ENCODE measurements at regions not wholly inside any gene's neighbourhood (a gene's known extent, or its start where the extent isn't known, plus 50 kb on each side); places are given as distances from the start of the nearest gene placed in this dataset.

GRCh38 chr6:40825102-40825501 is 213.9 kb downstream of the UNC5CL start:
- DNase-seq, result no peak

DNA sequence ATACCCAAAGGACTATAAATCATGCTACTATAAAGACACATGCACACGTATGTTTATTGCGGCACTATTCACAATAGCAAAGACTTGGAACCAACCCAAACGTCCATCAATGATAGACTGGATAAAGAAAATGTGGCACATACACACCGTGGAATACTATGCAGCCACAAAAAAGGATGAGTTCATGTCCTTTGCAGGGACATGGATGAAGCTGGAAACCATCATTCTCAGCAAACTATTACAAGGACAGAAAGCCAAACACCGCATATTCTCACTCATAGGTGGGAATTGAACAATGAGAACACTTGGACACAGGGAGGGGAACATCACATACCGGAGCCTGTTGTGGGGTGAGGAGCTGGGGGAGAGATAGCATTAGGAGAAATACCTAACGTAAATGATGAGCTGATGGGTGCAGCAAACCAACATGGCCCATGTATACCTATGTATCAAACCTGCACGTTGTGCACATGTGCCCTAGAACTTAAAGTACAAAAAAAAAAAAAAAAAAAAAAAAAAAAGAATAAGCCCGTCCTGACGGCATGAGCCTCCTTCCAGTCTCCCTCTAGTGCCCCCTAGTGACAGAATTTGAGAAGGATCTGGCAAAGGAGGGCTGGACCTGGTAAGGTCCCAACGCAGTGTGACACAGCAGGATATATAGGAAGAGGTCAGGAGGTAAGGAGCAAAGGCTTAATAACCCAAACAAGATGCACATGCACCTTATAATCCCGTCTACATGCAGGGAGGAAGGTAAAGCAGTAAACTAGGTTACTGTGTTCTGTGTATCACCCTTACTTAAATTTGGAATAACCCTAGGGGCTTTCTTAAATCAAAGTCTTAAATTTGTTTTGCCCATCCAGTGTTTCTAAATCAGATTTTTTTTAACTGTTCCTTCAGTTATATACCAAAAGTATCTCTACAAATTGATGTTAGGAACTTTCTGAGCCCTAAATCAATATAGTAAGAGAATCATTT is 214.8 kb downstream of the UNC5CL start:
- DNase-seq, result peak; percentile 15

DNA sequence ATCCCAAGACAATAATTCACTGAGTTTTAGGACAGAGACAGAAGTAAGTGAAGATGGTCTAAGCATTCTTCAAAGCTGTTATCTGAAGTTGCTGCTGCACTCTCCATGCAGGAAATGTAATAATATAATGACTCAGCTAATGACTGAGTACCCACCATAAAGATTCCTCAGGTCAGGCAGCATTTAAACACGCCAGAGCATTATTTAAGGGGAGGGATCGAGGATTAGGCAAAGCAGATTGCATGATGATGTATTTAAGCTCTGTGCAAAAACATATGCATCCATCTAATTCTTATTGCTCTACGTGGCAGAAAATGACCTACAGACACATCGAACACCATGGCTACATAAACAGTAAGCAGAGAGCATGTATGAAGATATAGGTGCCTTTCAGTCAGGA is 216.4 kb downstream of the UNC5CL start:
- DNase-seq, result no peak

DNA sequence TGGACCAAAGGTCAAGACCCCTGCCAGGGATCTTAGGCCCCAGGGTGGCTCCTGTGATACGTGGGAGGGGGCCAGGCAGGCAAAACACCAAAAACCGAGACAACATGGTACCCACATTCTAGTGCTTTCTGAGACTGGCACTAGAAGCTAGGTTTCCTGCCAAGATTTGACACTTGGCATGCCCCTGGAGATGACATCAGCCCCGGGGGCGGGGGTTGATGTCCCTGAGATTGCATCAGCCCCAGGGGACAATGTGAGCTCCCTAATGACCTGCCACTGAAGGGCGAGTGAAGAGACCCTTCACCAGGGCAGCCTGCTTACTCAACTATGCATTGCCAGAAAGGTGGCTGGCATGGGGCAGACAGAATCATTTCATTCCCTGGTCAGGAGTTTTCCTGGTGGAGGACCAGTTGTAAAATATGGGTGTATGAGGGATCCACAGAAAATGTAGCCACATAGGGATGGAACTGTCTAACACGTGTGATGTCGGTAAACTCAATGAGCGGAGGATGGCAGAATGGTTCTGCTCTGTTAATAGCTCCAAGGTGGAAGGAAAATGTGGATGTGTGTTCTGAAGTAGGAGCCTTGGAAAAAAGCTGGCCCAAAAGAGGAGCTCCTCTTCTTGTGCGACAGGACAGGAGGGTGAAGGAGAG is 219.7 kb downstream of the UNC5CL start:
- DNase-seq, result peak; percentile 85

DNA sequence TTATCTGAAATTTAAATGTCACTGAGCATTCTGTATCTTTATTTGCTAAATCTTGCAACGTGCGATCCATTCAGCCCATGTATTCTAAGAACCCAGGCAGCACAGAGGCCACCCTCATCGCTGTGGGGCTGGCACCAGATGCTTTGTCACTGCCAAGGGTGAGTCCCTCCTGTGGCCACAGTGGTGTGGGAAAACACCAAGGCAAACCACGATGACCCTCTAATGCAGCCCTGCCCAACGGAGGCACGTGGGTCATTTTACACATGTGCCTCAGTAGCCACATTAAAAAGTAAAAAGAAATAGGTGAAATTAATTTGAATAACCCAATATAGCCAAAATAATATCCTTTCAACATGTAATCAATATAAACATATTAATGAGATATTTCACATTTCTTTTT is 221.7 kb downstream of the UNC5CL start:
- no peak for DNase-seq

DNA sequence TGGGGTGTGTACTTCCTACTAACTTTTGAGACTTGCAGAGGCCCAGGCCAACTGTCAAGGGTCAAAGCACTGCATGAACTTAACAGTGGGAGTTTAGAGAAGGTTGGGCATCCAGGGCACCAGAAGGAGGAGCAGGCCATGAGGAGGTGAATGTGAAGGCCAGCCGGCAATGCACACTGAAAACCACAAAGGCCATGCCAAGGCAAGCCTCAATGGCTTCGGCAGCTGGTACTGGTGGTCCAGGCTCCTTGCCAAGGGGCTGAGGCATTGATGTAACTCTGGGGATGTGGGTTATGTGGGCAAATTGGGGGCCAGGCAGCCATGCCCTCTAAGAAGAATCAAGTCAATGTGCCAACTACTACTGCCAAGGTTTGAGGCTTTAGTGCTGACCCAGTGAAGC is 222.4 kb downstream of the UNC5CL start:
- DNase-seq, result peak; percentile 33

DNA sequence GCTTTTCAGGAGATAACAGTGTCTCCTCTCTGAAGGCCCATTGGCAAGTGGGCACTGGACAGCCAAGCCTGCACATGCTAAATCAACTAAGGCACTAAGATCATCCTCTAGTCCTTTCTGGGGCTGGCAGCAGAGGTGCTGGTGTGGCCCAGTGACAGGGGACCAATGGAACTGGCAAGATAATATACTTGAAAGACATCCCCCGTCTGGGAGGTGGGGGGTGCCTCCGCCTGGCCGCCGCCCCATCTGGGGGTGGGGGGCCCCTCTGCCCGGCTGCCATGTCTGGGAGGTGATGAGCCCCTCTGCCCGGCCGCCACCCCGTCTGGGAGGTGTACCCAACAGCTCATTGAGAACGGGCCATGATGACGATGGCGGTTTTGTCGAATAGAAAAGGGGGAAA is 223.3 kb downstream of the UNC5CL start:
- DNase-seq, result no peak

- DNase-seq, result no peak
These were observed 223.0 kb upstream of the LRFN2 start for GRCh38 chr6:40810171-40810570.

DNA sequence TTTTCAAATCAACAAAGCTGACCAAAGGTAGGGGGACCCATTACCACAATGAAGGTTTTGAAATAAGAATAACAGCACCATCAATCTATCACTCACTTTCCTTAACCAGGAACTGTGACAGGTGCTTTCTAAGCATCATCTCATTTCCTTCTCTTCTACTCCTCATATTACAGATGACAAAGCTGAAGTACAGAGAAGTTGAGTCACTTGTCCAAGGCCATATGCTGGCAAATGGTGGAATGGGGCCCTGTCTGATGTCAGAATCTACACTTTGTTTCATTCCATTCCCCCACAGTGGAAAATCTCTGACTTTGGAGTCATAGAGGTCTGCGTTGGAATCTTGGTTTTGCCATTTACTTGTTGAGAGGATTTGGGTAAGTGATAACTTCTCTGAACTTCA is 222.5 kb upstream of the LRFN2 start:
- DNase-seq, result no peak

GRCh38 chr6:40807484-40807883 is 220.3 kb upstream of the LRFN2 start:
- DNase-seq, result no peak

DNA sequence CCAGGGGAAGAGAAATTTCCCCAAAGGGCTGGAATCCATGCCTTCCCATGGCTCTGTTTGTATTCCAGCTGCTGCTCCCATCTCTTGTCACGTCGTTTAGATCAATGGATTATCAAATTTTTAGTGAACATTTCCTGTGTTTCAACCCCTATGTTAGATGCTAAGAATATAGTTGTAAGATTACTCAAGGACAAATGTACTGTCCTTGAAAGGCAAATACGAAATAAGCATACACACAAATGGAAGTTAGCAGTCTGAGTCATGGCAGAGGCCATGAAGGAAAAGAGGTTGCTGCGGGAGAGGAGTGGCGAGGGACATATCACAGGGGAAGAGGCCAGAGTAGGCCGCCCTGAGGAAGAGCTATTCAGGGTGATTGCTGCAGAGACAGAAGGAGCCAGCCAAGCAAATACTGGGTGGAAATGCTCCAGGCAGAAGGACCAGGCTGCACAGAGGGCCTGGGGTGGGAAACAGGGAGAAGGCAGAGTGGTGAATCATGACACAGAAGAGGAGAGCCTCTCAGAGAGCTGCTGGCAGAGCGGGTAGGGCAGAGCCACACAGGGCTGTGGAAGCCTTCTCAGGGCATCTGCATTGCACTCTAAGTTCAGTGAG is 219.2 kb upstream of the LRFN2 start:
- DNase-seq, result no peak

GRCh38 chr6:40805336-40805735 is 218.2 kb upstream of the LRFN2 start:
- no peak for DNase-seq

DNA sequence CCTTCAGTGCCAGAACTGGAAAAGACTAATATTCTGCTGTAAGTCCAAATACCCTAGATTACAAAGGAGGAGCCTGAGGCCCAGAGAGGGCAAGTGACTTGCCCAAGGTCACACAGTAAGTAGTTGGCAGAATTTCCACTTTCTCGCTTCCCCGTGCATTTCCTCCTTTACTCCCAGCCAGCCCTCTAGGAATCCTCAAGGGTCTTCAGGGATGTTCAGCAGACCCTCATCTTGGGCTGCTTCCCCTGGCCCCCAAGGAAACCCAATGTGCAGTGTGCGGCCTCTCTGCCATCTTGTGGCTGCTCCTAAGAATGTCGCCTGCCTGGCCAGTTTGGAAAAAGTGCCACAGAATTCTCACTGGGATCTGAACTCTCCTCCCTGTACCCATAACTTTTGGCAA is 217.7 kb upstream of the LRFN2 start:
- DNase-seq, result no peak

DNA sequence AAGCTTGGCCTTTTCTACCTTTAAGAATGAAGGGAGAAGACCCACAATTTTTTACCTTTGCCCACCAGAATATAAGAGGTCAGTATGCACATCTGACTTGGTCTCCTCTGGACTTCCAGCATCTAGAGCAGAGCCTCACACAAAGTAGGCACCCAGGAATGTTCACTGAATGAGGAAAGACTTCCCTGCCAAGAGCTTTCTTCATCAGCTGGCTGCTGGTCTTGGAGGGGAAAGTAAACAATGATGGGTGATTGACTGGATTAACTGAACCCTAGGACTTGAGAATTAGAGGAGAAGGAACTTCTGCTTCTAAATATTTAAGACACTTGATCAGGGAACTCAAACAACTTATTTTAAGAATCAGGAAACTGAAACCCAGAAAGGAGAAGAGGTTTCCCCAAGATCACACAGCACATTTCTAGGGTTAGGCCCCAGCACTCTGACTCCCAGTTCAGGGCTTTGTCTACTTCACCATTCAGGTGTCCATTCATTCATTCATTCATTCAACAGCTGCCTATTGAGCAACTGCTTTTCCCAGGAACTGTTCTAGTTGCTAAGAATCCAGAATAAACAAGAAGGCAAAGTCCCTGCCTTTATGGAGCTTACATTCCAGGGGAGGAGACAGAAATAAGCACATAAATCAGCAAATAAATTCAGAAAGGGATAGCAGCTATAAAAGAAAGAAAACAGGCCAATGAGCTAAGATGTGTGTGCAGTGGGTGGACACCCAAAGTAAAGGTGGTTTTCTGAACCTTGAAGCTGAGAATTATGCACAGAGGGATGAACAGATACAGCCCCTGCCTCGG is 216.9 kb upstream of the LRFN2 start:
- no peak for DNase-seq

DNA sequence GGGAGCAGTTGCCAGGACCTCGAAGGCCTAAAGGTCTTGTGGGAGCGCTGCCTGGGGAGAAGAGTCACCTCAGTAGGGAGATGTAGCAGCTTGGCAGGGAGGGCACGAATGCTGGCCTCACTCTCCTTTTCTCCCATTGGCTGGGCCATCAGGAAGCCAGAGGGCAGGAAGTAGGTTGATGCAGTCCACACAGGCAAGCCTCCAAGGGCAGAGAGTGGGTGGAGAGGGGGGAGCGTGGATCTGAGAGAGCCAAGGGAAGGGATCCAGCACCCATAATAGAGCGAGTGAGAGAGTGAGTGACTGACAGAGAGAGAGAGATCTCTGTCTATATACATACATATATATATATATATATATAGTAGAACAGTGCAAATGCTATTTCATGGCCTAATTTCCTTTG is 215.3 kb upstream of the LRFN2 start:
- DNase-seq, result no peak

DNA sequence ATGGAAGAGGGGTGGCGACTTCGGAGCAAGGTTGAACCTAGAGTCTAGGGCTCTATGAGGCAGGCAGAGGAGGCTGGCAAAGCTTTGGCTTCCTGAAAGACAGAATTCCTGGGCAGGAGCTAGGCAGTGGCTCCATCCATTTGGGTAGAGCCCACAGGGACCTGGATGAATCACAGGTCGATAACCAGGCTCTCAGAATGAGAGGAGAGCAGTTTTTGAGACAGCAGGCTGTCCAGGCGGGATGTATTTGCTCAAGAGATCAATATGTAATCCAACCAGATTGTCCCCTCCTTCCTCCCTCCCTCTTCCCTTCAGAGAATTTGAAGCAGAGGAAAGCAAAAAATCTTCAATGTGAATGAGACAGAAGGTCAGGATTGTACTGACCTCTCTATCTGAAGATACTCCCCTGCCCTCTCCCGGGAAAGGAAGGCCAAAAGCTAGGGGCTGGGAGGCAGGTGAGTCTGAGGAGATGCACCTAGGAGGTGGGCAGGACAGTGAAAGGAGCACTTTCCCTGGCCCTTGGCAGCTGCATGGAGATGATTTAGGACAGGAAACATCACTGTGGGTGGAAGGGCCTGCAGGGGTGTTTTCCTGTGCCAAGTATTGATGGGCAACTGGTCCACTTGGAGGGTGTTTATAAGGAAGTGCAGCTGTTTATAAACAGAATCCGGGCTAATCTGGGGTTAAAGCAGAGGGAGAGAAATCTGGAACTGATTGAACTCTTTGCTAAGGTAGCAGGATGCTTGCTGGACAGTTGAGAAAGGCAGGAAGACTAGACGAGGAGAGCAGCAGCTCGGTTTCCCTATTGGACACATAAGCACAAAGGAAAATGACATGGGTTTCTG is 212.4 kb upstream of the LRFN2 start:
- no peak for DNase-seq

DNA sequence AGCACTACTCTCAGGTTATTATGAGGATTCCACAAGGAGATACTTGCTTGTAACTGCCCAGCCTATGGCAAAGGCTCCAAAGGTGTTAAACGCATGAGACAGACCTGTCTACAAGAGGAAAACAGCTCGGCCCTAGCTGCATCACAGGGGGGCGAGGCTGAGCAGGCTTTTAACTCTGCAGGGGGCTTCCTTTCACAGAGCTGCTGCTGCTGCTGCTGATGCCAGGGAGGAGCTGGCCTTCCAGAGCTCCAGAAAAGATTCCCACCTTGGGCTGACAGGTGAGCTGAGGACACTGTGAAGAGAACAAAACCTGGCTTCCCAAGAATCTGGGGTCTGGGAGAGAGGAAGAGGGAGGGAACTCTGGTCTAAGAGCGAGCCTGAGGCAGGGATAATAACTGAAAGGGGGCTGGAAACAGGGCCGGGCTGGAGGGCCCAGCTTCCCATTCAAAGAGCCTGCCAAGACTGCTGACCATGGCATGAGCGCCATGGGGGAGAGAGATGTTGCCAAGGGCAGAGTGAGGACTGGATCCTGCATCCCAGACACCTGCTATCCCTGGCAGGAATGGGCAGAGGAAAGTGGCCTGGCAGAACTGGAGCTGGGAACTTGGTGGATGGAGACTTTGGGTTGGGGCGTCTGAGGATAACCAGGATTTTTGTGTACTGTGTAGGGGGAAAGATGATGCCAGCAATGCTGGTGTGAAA is 211.1 kb upstream of the LRFN2 start:
- no peak for DNase-seq

DNA sequence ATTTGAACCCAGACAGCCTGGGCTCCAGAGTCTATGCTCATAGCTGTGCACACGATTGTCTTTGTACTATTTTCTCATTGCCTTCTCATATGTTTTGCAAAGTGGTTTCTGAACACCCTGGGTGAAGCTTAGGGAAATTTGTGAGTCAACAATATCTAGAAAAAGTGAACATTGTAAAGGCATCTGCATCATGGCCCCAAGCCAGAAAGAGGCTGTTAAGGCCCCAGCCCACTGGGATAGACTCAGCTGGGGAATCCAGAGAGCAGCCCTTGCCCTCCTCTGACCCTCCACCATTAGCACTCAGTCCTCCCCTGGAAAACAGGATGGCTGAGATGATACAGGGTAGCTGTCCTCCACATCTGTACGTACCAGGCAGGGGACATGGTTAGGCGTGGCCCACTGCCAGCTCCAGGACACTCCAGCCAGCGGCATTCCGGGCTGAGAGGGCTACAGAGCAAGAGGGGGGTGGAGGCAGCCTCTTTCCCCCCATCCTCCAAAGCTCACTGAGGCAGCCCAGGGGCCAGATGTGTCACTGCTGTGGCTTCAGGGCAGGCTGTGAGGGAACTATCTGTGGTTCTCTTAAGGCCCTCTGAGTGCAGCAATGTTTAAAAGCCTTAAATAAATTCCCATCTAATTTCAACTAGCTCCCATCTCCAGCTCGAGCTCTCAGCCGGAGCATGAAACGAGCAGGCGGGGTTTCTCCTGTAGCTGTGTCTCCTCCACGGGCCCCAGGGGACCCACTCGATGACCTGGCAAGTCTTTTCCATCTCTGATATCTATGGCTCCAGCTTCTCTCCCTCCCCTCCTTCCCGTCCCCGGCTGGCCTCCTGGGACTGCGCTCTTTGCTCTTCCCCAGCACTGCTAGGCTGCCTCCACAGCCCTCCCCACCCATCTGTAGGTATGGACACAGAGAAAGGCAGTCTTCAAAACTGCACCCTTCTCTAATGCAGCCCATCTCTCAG is 209.4 kb upstream of the LRFN2 start:
- DNase-seq, result peak; percentile 67

DNA sequence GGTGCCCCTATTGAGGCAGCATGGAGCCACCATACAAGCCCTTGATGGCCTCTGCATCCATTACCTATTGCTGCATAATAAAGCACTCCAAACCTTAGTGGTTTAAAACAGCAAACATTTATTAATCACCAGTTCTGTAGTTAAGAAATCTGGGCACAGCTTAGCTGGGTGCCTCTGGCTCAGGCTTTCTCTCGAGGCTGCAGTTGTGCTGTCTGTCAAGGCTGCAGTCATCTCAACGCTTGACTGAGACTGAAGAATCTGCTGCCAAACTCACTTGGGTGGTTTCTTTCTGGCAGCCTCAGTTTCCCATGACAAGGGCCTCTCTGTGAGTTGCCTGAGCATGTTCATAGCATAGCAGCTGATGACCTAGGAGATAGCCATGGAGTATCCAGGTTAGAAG is 207.4 kb upstream of the LRFN2 start:
- DNase-seq, result no peak

- no peak for DNase-seq
These were observed 205.0 kb upstream of the LRFN2 start for GRCh38 chr6:40792183-40792582.

Measured in DMS79 (cell line).